C4-2B (cell line): ENCODE measurements at regions not wholly inside any gene's neighbourhood (a gene's known extent, or its start where the extent isn't known, plus 50 kb on each side); places are given as distances from the start of the nearest gene placed in this dataset.

Experiments
- H3K27ac ChIP-seq: fragments of 450-650 bp; 2 replicates; pipeline ENCODE4 v1.5.1; 2017
- CTCF ChIP-seq: fragments of 450-650 bp; conservative IDR thresholded peaks from 2 replicates; pipeline ENCODE4 v1.5.1; 2017; ENCODE audit warnings: mild to moderate bottlenecking
- ZFX ChIP-seq: fragments of 450-650 bp; IDR thresholded peaks from 2 replicates; pipeline ENCODE4 v1.6.1; 2017

- TF ChIP-seq CTCF (no peak), ZFX (no peak)
- H3K27ac ChIP-seq = peak overlapping the region; percentile 47
Measured at GRCh38 chr11:110362971-110363509, 66.6 kb upstream of the RDX start.

GRCh38 chr11:110366291-110366690 lies 63.5 kb upstream of the FDX1 start:
- TF ChIP-seq CTCF = no peak
- TF ChIP-seq ZFX = no peak
- H3K27ac ChIP-seq = no peak overlapping the region

- no peak overlapping the region for H3K27ac ChIP-seq
- TF ChIP-seq ZFX (no peak), CTCF (peak; percentile 49)
Measured at GRCh38 chr11:110367571-110367970, 62.2 kb upstream of the FDX1 start.

GRCh38 chr11:110371084-110371483 lies 58.7 kb upstream of the FDX1 start:
- no peak overlapping the region for H3K27ac ChIP-seq
- TF ChIP-seq CTCF (no peak), ZFX (no peak)

- no peak overlapping the region for H3K27ac ChIP-seq
- TF ChIP-seq ZFX (no peak), CTCF (no peak)
Measured at GRCh38 chr11:110373051-110373702, 56.6 kb upstream of the FDX1 start.

GRCh38 chr11:110374921-110375320 lies 54.8 kb upstream of the FDX1 start:
- TF ChIP-seq CTCF (no peak), ZFX (no peak)

GRCh38 chr11:110375351-110375750 lies 54.4 kb upstream of the FDX1 start:
- H3K27ac ChIP-seq = no peak overlapping the region
- no peak for TF ChIP-seq ZFX
- TF ChIP-seq CTCF = no peak

More at GRCh38 chr11:110374921-110375320, 54.8 kb upstream of the FDX1 start:
- no peak overlapping the region for H3K27ac ChIP-seq
